NCI-H1930 (cell line): ENCODE measurements at regions not wholly inside any gene's neighbourhood (a gene's known extent, or its start where the extent isn't known, plus 50 kb on each side); places are given as distances from the start of the nearest gene placed in this dataset.

Source experiments
- DNase-seq, 2 experiments: peaks; one replicate each; lab custom pipeline; 2025; lab: John Stamatoyannopoulos, UW

- DNase-seq = no peak
Observed at GRCh38 chr2:2717406-2717805, 386.3 kb upstream of the MYT1L start.

GRCh38 chr2:2716771-2717170, 385.7 kb upstream of the MYT1L start:
- no peak for DNase-seq

- no peak for DNase-seq
Observed at GRCh38 chr2:2715036-2715818, 384.2 kb upstream of the MYT1L start.

- DNase-seq = no peak
Observed at GRCh38 chr2:2714408-2714807, 383.3 kb upstream of the MYT1L start.

GRCh38 chr2:2709431-2709770, 378.3 kb upstream of the MYT1L start:
- DNase-seq = no peak

- no peak for DNase-seq
Observed at GRCh38 chr2:2708575-2709430, 377.7 kb upstream of the MYT1L start.

- DNase-seq = no peak
Observed at GRCh38 chr2:2707206-2707991, 376.3 kb upstream of the MYT1L start.

- no peak for DNase-seq
Observed at GRCh38 chr2:2706306-2706705, 375.2 kb upstream of the MYT1L start.

GRCh38 chr2:2705871-2706270, 374.8 kb upstream of the MYT1L start:
- DNase-seq = no peak

- no peak for DNase-seq
Observed at GRCh38 chr2:2704428-2705090, 373.5 kb upstream of the MYT1L start.

GRCh38 chr2:2703762-2704427, 372.8 kb upstream of the MYT1L start:
- no peak for DNase-seq

GRCh38 chr2:2703172-2703571, 372.1 kb upstream of the MYT1L start:
- no peak for DNase-seq

- DNase-seq = no peak
Observed at GRCh38 chr2:2702385-2702784, 371.3 kb upstream of the MYT1L start.

GRCh38 chr2:2701813-2702212, 370.7 kb upstream of the MYT1L start:
- no peak for DNase-seq

- no peak for DNase-seq
Observed at GRCh38 chr2:2701176-2701781, 370.2 kb upstream of the MYT1L start.

- DNase-seq = no peak
Observed at GRCh38 chr2:2699121-2699505, 368.0 kb upstream of the MYT1L start.

GRCh38 chr2:2698182-2699120, 367.4 kb upstream of the MYT1L start:
- no peak for DNase-seq

GRCh38 chr2:2696733-2697455, 365.8 kb upstream of the MYT1L start:
- no peak for DNase-seq

- no peak for DNase-seq
Observed at GRCh38 chr2:2696325-2696724, 365.2 kb upstream of the MYT1L start.
